K562 (cell line): ENCODE measurements at regions not wholly inside any gene's neighbourhood (a gene's known extent, or its start where the extent isn't known, plus 50 kb on each side); places are given as distances from the start of the nearest gene placed in this dataset.

Source experiments
- ATAC-seq: fragments of 200-7000 bp; cut with Tn5 transposase; 3 replicates; pipeline ENCODE4 v1.9.1; 2020; ENCODE audit warnings: moderate library complexity
- BruUV-seq: library from RNA; stranded (reverse); fragments of 400-500 nt; replicated peaks from 2 replicates; lab custom pipeline; 2021; lab: Mats Ljungman, UMichigan
- CTCF ChIA-PET: fragments of 300-600 bp; formaldehyde crosslinking; extraction: SDS; loops from one replicate; lab custom pipeline; 2021; ENCODE audit warnings: low intra/inter-chr PET ratio; lab: Yijun Ruan, JAX
- POLR2A ChIA-PET: fragments of 300-600, 350-650 bp; sonication (Branson Sonifier 250); formaldehyde crosslinking; extraction: SDS; loops from one replicate; lab custom pipeline; 2021; ENCODE audit warnings: antibody characterized with exemption, inconsistent platforms; lab: Yijun Ruan, JAX
- DNase-seq, 4 experiments: peaks; one replicate each; pipeline versions ENCODE4 v3.0.0 to v3.0.0-alpha.2; 2011 to 2018; ENCODE audit warnings: low spot score in 3 of 4, mixed read lengths in 3 of 4; ENCODE audit errors: extremely low read depth in 1 of 4
- FAIRE-seq: peaks from 2 replicates; lab custom pipeline; 2011; peaks lifted over from hg19 to GRCh38; lab: Jason Lieb, UNC
- H2AFZ ChIP-seq: 2 replicates; pipeline ENCODE4 v1.6.0; 2011; ENCODE audit warnings: low read depth, low read length, control low read depth, inconsistent platforms
- H3K27ac ChIP-seq: fragments of 200-600 bp; 3 replicates; pipeline ENCODE4 v1.8.0; 2011; ENCODE audit warnings: low read depth, mild to moderate bottlenecking, control low read depth, inconsistent platforms, low read length, moderate library complexity, mixed read lengths; ENCODE audit errors: extremely low read depth
- H3K27me3 ChIP-seq, 2 experiments: fragments of 300-600 bp in 1 of 2; 2 replicates in 1 of 2; 3 replicates in 1 of 2; pipeline versions ENCODE4 v1.6.0 to v1.8.0; 2011; ENCODE audit warnings: inconsistent platforms in 2 of 2, low read length in 2 of 2, mild to moderate bottlenecking in 1 of 2, mixed read lengths in 1 of 2, moderate library complexity in 1 of 2; ENCODE audit not compliant: control insufficient read depth in 2 of 2, insufficient read depth in 2 of 2
- H3K36me3 ChIP-seq: fragments of 300-600 bp; 3 replicates; pipeline ENCODE4 v1.8.0; 2011; ENCODE audit warnings: mild to moderate bottlenecking, low read length, inconsistent platforms; ENCODE audit not compliant: control insufficient read depth, insufficient read depth
- H3K4me1 ChIP-seq, 2 experiments: fragments of 200-600 bp in 1 of 2; replicated peaks in 1 of 2; 2 replicates in 1 of 2; 3 replicates in 1 of 2; pipeline versions ENCODE4 v1.5.1 to v1.8.0; 2011; ENCODE audit warnings: inconsistent platforms in 2 of 2, low read length in 2 of 2, mild to moderate bottlenecking in 1 of 2, mixed read lengths in 1 of 2, moderate library complexity in 1 of 2; ENCODE audit not compliant: control insufficient read depth in 2 of 2, insufficient read depth in 2 of 2
- H3K4me2 ChIP-seq: 2 replicates; pipeline ENCODE4 v1.6.1; 2011; ENCODE audit warnings: low read length, control low read depth, inconsistent platforms, mixed read lengths; ENCODE audit not compliant: insufficient read depth
- H3K4me3 ChIP-seq: fragments of 200-600 bp; sonication (generic), shearing (Covaris generic); 2 replicates; pipeline ENCODE4 v1.5.1; 2016; ENCODE audit warnings: control low read depth, inconsistent platforms
- H3K79me2 ChIP-seq: fragments of 200-600 bp; 3 replicates; pipeline ENCODE4 v1.8.0; 2011; ENCODE audit warnings: low read length, inconsistent platforms; ENCODE audit not compliant: control insufficient read depth, insufficient read depth
- H3K9ac ChIP-seq, 2 experiments: 2 replicates each; pipeline versions ENCODE4 v1.6.0 to v1.6.1; 2011; ENCODE audit warnings: low read depth in 2 of 2, low read length in 2 of 2, control low read depth in 1 of 2, inconsistent platforms in 1 of 2, mild to moderate bottlenecking in 1 of 2, mixed read lengths in 1 of 2; ENCODE audit not compliant: insufficient read depth in 1 of 2
- H3K9me1 ChIP-seq: one replicate; pipeline ENCODE4 v1.6.0; 2011; ENCODE audit warnings: inconsistent platforms, mild to moderate bottlenecking, low read length, moderate library complexity; ENCODE audit not compliant: control insufficient read depth, insufficient read depth
- H3K9me3 ChIP-seq: replicated peaks from 2 replicates; pipeline ENCODE4 v1.5.1; 2011; ENCODE audit warnings: low read depth, low read length, inconsistent platforms; ENCODE audit not compliant: control insufficient read depth, insufficient read depth
- H4K20me1 ChIP-seq: replicated peaks from 2 replicates; pipeline ENCODE4 v1.6.1; 2011; ENCODE audit warnings: low read length, inconsistent platforms, mixed read lengths; ENCODE audit not compliant: control insufficient read depth, insufficient read depth
- CREM ChIP-seq: IDR thresholded peaks from 2 replicates; pipeline ENCODE4 v1.6.1; 2014; ENCODE audit warnings: antibody characterized with exemption, low read depth
- E2F6 ChIP-seq, 2 experiments: IDR thresholded peaks; 2 replicates each; pipeline ENCODE4 v1.6.1; 2011; ENCODE audit warnings: borderline replicate concordance in 1 of 2, control low read depth in 1 of 2, low read depth in 1 of 2, low read length in 1 of 2, mild to moderate bottlenecking in 1 of 2, mixed read lengths in 1 of 2, moderate library complexity in 1 of 2; ENCODE audit not compliant: insufficient read depth in 1 of 2, insufficient read length in 1 of 2, poor library complexity in 1 of 2, severe bottlenecking in 1 of 2; ENCODE audit errors: extremely low read depth in 1 of 2
- RBM34 ChIP-seq: fragments of 200-400 bp; formaldehyde crosslinking; IDR thresholded peaks from 2 replicates; pipeline ENCODE4 v1.6.1; 2018; ENCODE audit warnings: low read length, borderline replicate concordance; ENCODE audit not compliant: insufficient read depth
- TCF7L2 ChIP-seq: fragments of 150-350 bp; IDR thresholded peaks from 2 replicates; pipeline ENCODE4 v1.6.1; 2016; ENCODE audit warnings: low read depth, mild to moderate bottlenecking, low read length, moderate library complexity
- ZNF639 ChIP-seq, 2 experiments: fragments of 200-800 bp in 1 of 2; sonication (Bioruptor generic) in 1 of 2; sonication (generic) in 1 of 2; formaldehyde crosslinking in 1 of 2; IDR thresholded peaks in 1 of 2; conservative IDR thresholded peaks in 1 of 2; 2 replicates each; pipeline versions ENCODE4 v1.5.0 to v1.6.1; 2016 to 2020; ENCODE audit warnings: missing compliant biosample characterization in 1 of 2, missing genetic modification characterization in 1 of 2, missing genetic modification reagents in 1 of 2
- in situ Hi-C: fragments of 300-500 bp; cut with MboI; formaldehyde crosslinking; loops from 4 replicates; pipeline ENCODE4 v1.15.0; 2018; ENCODE audit warnings: inconsistent platforms, mixed read lengths
- intact Hi-C: fragments of 100-400 bp; cut with micrococcal nuclease; formaldehyde crosslinking; loops from 2 replicates; pipeline ENCODE4 v1.14.2; 2022

GRCh38 chr16:52209227-52209626 lies 337.7 kb downstream of the TOX3 start (continued):
- TF ChIP-seq RBM34: no peak

- intact Hi-C loops: no loop called here
- Histone ChIP-seq H3K4me2 (no peak overlapping the region), H3K9me1 (no peaks in the 10 kb centered on the region), H3K27ac (no peak overlapping the region), H4K20me1 (no peaks in the 10 kb centered on the region), H3K4me3 (no peak overlapping the region), H3K36me3 (no peaks in the 10 kb centered on the region), H2AFZ (no peak overlapping the region), H3K4me1 (no peaks in the 10 kb centered on the region), H3K9ac (no peak overlapping the region), H3K79me2 (no peaks in the 10 kb centered on the region), H3K9me3 (peaks cover 2% of the 10 kb centered on the region; the same call in 1 of the 2 replicates), H3K27me3 (no peaks in the 10 kb centered on the region)
- CTCF ChIA-PET: no interaction called here
- in situ Hi-C loops: no loop called here
- DNase-seq: no peak
- BruUV-seq: no TSS peak
- POLR2A ChIA-PET: no interaction called here
- FAIRE-seq: no peak
- no peak for ATAC-seq
- TF ChIP-seq ZNF639 (CRISPR knock-in tag; conservative IDR thresholded peaks at IDR 0.05 in 1 of 2, IDR thresholded peaks at IDR 0.05 in 1 of 2) (no peak), CREM (no peak), E2F6 (IDR thresholded peaks at IDR 0.05; ENCODE audit: borderline replicate concordance in 1 of 2, extremely low read depth in 1 of 2, insufficient read depth in 1 of 2, insufficient read length in 1 of 2, low read depth in 1 of 2, low read length in 1 of 2, poor library complexity in 1 of 2, severe bottlenecking in 1 of 2) (no peak), TCF7L2 (no peak)
Measured at GRCh38 chr16:52203096-52203495, 343.8 kb downstream of the TOX3 start.
